ENCODE measurements at regions not wholly inside any gene's neighbourhood (a gene's known extent, or its start where the extent isn't known, plus 50 kb on each side); places are given as distances from the start of the nearest gene placed in this dataset.

- DNase-seq (ENCODE audit: low read depth, low spot score): no peak
- H3K9me3 ChIP-seq (ENCODE audit: control insufficient read depth, insufficient read depth, low read depth, low read length): no peaks in the 10 kb centered on the region
- no peaks in the 10 kb centered on the region for H3K4me1 ChIP-seq (ENCODE audit: control insufficient read depth, insufficient read depth, low read length)
- intact Hi-C loops (cut with micrococcal nuclease; ENCODE audit: unreplicated experiment) (no loop called here), in situ Hi-C loops (cut with HindIII; ENCODE audit: low pct_unique_long_range_greater_than_20kb, low sequenced_read_pairs) (no loop called here)
- ChIA-PET POLR2A (no interaction called here), CTCF (no interaction called here)
- TF ChIP-seq REST (IDR thresholded peaks at IDR 0.05; ENCODE audit: insufficient read depth in 1 of 2, low read depth in 2 of 2, low read length in 1 of 2) (no peak), CTCF (IDR thresholded peaks at IDR 0.05) (no peak), TCF7L2 (IDR thresholded peaks at IDR 0.05; ENCODE audit: low read depth, low read length) (no peak), POLR2AphosphoS5 (IDR thresholded peaks at IDR 0.05; ENCODE audit: low read depth, low read length) (no peak), SIN3A (IDR thresholded peaks at IDR 0.05; ENCODE audit: borderline replicate concordance, insufficient read depth, low read depth, low read length) (no peak)
- H3K36me3 ChIP-seq (ENCODE audit: control insufficient read depth, insufficient read depth, low read length): no peaks in the 10 kb centered on the region
- H3K4me3 ChIP-seq (ENCODE audit: low read depth in 2 of 2, low read length in 2 of 2): no peak overlapping the region
- no peak for ATAC-seq
- no TSS peak for BruUV-seq (replicated peaks)
- H3K27ac ChIP-seq (ENCODE audit: low read length): no peak overlapping the region
- H3K27me3 ChIP-seq (ENCODE audit: control insufficient read depth, insufficient read depth, low read length): no peaks in the 10 kb centered on the region
Measured at GRCh38 chr14:41062826-41063225, 543.9 kb upstream of the LRFN5 start.

- ATAC-seq: no peak
Measured at GRCh38 chr14:41055589-41055988, 551.1 kb upstream of the LRFN5 start.

More at GRCh38 chr14:41055589-41055988, 551.1 kb upstream of the LRFN5 start:
- in situ Hi-C loops (cut with HindIII; ENCODE audit: low pct_unique_long_range_greater_than_20kb, low sequenced_read_pairs): no loop called here
- Histone ChIP-seq H3K4me1 (ENCODE audit: control insufficient read depth, insufficient read depth, low read length) (no peaks in the 10 kb centered on the region), H3K4me3 (ENCODE audit: low read depth in 2 of 2, low read length in 2 of 2) (no peak overlapping the region), H3K27me3 (ENCODE audit: control insufficient read depth, insufficient read depth, low read length) (no peaks in the 10 kb centered on the region), H3K36me3 (ENCODE audit: control insufficient read depth, insufficient read depth, low read length) (no peaks in the 10 kb centered on the region), H3K27ac (ENCODE audit: low read length) (no peak overlapping the region), H3K9me3 (ENCODE audit: control insufficient read depth, insufficient read depth, low read depth, low read length) (no peaks in the 10 kb centered on the region)
- ChIA-PET POLR2A (no interaction called here), CTCF (no interaction called here)
- DNase-seq (ENCODE audit: low read depth, low spot score): no peak
- no TSS peak for BruUV-seq (replicated peaks)
- TF ChIP-seq POLR2AphosphoS5 (IDR thresholded peaks at IDR 0.05; ENCODE audit: low read depth, low read length): no peak
- no peak for TF ChIP-seq SIN3A (IDR thresholded peaks at IDR 0.05; ENCODE audit: borderline replicate concordance, insufficient read depth, low read depth, low read length)
- no peak for TF ChIP-seq REST (IDR thresholded peaks at IDR 0.05; ENCODE audit: insufficient read depth in 1 of 2, low read depth in 2 of 2, low read length in 1 of 2)
- TF ChIP-seq CTCF (IDR thresholded peaks at IDR 0.05): no peak
- TF ChIP-seq TCF7L2 (IDR thresholded peaks at IDR 0.05; ENCODE audit: low read depth, low read length): no peak
- intact Hi-C loops (cut with micrococcal nuclease; ENCODE audit: unreplicated experiment): no loop called here

All from Panc1 (cell line).